Bone marrow (tissue), 2 donors: ENCODE measurements at regions not wholly inside any gene's neighbourhood (a gene's known extent, or its start where the extent isn't known, plus 50 kb on each side); places are given as distances from the start of the nearest gene placed in this dataset.
"Not testable (repeated sequence)": the region's sequence is repeated elsewhere in the genome, so short reads cannot be mapped to it uniquely, and the experiment has no call there.

Source experiments
- DNase-seq, 2 donors: peaks; one replicate each; lab custom pipeline; 2025; lab: John Stamatoyannopoulos, UW

GRCh38 chr3:145927736-145928135 is 233.2 kb downstream of the PLOD2 start:
- not testable (repeated sequence) for DNase-seq

GRCh38 chr3:145936971-145937370 is 224.0 kb downstream of the PLOD2 start:
- no peak for DNase-seq

- DNase-seq: no peak
These were observed 221.6 kb downstream of the PLOD2 start for GRCh38 chr3:145939431-145939830.

- no peak for DNase-seq
These were observed 218.9 kb downstream of the PLOD2 start for GRCh38 chr3:145942052-145942451.

GRCh38 chr3:145943952-145944351 is 217.0 kb downstream of the PLOD2 start:
- no peak for DNase-seq

GRCh38 chr3:145951441-145951840 is 209.5 kb downstream of the PLOD2 start:
- DNase-seq: no peak

- DNase-seq: no peak
These were observed 208.4 kb downstream of the PLOD2 start for GRCh38 chr3:145952536-145952935.

GRCh38 chr3:145953316-145953715 is 207.7 kb downstream of the PLOD2 start:
- no peak for DNase-seq

- DNase-seq: no peak
These were observed 201.4 kb downstream of the PLOD2 start for GRCh38 chr3:145959457-145960088.

GRCh38 chr3:145963111-145963510 is 197.9 kb downstream of the PLOD2 start:
- DNase-seq: no peak

- no peak for DNase-seq
These were observed 193.9 kb downstream of the PLOD2 start for GRCh38 chr3:145967043-145967442.

GRCh38 chr3:145971186-145971585 is 189.8 kb downstream of the PLOD2 start:
- no peak for DNase-seq

GRCh38 chr3:145972851-145973250 is 188.1 kb downstream of the PLOD2 start:
- DNase-seq: no peak

GRCh38 chr3:145981056-145981455 is 179.9 kb downstream of the PLOD2 start:
- DNase-seq: no peak

GRCh38 chr3:145983101-145983500 is 177.9 kb downstream of the PLOD2 start:
- DNase-seq: no peak
